A673 (cell line): ENCODE measurements at regions not wholly inside any gene's neighbourhood (a gene's known extent, or its start where the extent isn't known, plus 50 kb on each side); places are given as distances from the start of the nearest gene placed in this dataset.

Experiments used
- CTCF ChIP-seq: fragments of 300-800, 200-600 bp; sonication (generic); conservative IDR thresholded peaks from 2 replicates; pipeline ENCODE4 v1.5.1; 2017; ENCODE audit warnings: low read depth, mild to moderate bottlenecking, antibody characterized with exemption, low read length, moderate library complexity, mixed read lengths
- EZH2 ChIP-seq: fragments of 200-600 bp; sonication (generic); IDR thresholded peaks from 2 replicates; pipeline ENCODE4 v1.6.1; 2017; ENCODE audit warnings: borderline replicate concordance, low read depth, mild to moderate bottlenecking, mixed read lengths, antibody characterized with exemption, low read length; ENCODE audit not compliant: poor library complexity, severe bottlenecking

GRCh38 chr5:125416055-125416454 is 669.6 kb upstream of the ZNF608 start:
- no peak for TF ChIP-seq CTCF
- TF ChIP-seq EZH2 = no peak
